IMR-90 (cell line): ENCODE measurements at regions not wholly inside any gene's neighbourhood (a gene's known extent, or its start where the extent isn't known, plus 50 kb on each side); places are given as distances from the start of the nearest gene placed in this dataset.

Source experiments
- BHLHE40 ChIP-seq: fragments of 150-350 bp; IDR thresholded peaks from 2 replicates; pipeline ENCODE4 v1.6.1; 2016; ENCODE audit warnings: mild to moderate bottlenecking, low read depth, low read length
- CEBPB ChIP-seq: IDR thresholded peaks from 2 replicates; pipeline ENCODE4 v1.6.1; 2012; ENCODE audit warnings: low read depth, low read length, improper control_type of control experiment
- TF ChIP-seq, protein P1 (sequence below): conservative IDR thresholded peaks from 2 replicates; pipeline ENCODE4 v1.5.1; 2012; ENCODE audit warnings: mild to moderate bottlenecking, low read depth, low read length, improper control_type of control experiment

DNA sequence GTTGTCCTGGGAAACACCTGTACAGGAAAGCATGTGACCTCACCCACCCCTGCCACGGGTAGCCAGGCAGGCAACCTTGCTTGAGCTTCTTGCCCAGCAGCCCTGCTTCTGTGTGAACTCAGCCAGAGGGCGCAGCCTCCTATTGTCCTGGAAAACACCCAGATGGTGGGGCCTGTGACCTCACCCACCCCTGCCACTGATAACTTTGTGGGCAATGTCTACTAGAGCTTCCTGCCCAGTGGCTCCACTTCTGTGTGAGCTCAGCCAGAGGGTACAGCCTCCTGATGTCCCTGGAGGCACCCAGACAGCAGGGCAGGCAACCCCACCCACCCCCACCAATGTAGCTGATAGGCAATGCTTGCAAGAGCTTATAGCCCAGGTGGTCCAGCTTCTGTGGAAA lies 146.3 kb downstream of the DTHD1 start:
- TF ChIP-seq, protein P1, sequence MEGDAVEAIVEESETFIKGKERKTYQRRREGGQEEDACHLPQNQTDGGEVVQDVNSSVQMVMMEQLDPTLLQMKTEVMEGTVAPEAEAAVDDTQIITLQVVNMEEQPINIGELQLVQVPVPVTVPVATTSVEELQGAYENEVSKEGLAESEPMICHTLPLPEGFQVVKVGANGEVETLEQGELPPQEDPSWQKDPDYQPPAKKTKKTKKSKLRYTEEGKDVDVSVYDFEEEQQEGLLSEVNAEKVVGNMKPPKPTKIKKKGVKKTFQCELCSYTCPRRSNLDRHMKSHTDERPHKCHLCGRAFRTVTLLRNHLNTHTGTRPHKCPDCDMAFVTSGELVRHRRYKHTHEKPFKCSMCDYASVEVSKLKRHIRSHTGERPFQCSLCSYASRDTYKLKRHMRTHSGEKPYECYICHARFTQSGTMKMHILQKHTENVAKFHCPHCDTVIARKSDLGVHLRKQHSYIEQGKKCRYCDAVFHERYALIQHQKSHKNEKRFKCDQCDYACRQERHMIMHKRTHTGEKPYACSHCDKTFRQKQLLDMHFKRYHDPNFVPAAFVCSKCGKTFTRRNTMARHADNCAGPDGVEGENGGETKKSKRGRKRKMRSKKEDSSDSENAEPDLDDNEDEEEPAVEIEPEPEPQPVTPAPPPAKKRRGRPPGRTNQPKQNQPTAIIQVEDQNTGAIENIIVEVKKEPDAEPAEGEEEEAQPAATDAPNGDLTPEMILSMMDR = no peak
- TF ChIP-seq CEBPB (no peak), BHLHE40 (no peak)
